GM06990 (cell line): ENCODE measurements at regions not wholly inside any gene's neighbourhood (a gene's known extent, or its start where the extent isn't known, plus 50 kb on each side); places are given as distances from the start of the nearest gene placed in this dataset.

Source experiments
- DNase-seq: peaks from one replicate; pipeline ENCODE4 v3.0.0-alpha.2; 2011; ENCODE audit not compliant: insufficient read length; ENCODE audit errors: extremely low read depth
- H3K27me3 ChIP-seq: replicated peaks from 2 replicates; pipeline ENCODE4 v1.6.0; 2011; ENCODE audit warnings: low read length; ENCODE audit not compliant: control insufficient read depth, insufficient read depth
- H3K36me3 ChIP-seq: 2 replicates; pipeline ENCODE4 v1.5.1; 2011; ENCODE audit warnings: low read length; ENCODE audit not compliant: control insufficient read depth, insufficient read depth
- H3K4me3 ChIP-seq: replicated peaks from 2 replicates; pipeline ENCODE4 v1.5.1; 2011; ENCODE audit warnings: low read depth, mild to moderate bottlenecking, control low read depth, low read length
- TF ChIP-seq, protein P1 (sequence below): IDR thresholded peaks from 2 replicates; pipeline ENCODE4 v1.5.1; 2011; ENCODE audit warnings: low read length, control low read depth, mild to moderate bottlenecking, inconsistent platforms; ENCODE audit not compliant: insufficient read depth, poor library complexity, severe bottlenecking

DNA sequence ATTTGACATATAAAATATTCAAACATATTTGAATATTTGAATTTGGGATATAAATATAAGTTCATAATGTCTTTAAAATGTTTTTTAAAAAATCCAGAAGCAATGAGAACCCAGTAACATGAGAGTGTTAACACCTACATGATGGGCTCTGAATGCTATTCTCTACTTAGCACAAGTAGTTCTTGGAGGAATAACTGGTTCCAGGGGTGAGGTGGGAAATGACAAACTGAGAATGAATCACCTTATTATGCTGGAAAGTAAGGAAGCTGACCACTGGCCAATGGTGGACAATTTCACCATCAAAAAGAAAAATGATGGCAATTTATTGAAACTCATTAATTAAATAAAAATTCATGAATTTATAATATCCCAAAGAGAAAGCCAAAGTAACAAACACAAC lies 79.6 kb upstream of the NABP1 start:
- H3K27me3 ChIP-seq, result no peaks in the 10 kb centered on the region
- no peak for DNase-seq
- H3K36me3 ChIP-seq, result no peaks in the 10 kb centered on the region
- no peak overlapping the region for H3K4me3 ChIP-seq
- TF ChIP-seq, protein P1, sequence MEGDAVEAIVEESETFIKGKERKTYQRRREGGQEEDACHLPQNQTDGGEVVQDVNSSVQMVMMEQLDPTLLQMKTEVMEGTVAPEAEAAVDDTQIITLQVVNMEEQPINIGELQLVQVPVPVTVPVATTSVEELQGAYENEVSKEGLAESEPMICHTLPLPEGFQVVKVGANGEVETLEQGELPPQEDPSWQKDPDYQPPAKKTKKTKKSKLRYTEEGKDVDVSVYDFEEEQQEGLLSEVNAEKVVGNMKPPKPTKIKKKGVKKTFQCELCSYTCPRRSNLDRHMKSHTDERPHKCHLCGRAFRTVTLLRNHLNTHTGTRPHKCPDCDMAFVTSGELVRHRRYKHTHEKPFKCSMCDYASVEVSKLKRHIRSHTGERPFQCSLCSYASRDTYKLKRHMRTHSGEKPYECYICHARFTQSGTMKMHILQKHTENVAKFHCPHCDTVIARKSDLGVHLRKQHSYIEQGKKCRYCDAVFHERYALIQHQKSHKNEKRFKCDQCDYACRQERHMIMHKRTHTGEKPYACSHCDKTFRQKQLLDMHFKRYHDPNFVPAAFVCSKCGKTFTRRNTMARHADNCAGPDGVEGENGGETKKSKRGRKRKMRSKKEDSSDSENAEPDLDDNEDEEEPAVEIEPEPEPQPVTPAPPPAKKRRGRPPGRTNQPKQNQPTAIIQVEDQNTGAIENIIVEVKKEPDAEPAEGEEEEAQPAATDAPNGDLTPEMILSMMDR, result no peak

- Histone ChIP-seq H3K27me3 (no peaks in the 10 kb centered on the region), H3K36me3 (no peaks in the 10 kb centered on the region), H3K4me3 (no peak overlapping the region)
- TF ChIP-seq, protein P1, result no peak
- no peak for DNase-seq
Measured at GRCh38 chr2:191601060-191601459, 76.9 kb upstream of the NABP1 start.

GRCh38 chr2:191604154-191604553 lies 73.8 kb upstream of the NABP1 start:
- Histone ChIP-seq H3K4me3 (no peak overlapping the region), H3K27me3 (no peaks in the 10 kb centered on the region), H3K36me3 (no peaks in the 10 kb centered on the region)
- TF ChIP-seq, protein P1, result no peak
- no peak for DNase-seq

DNA sequence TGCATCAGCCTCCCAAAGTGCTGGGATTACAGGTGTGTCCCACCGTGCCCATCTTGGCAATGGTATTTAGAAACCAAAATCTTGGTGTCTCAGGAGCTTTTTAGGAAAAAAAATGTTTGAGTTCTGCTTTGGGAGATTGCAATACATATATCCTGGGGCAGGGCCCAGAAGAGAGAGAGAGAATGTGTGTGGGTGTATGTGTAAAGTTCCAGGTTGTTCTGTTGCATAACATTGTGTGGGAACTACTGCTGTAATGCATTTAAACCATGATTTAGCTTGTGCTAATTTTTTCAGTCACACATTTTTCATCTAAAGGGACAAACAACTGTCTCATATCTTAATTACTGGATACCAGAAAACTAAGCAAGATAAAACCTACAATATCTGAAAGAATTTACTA lies 70.8 kb upstream of the NABP1 start:
- H3K27me3 ChIP-seq, result no peaks in the 10 kb centered on the region
- DNase-seq, result no peak
- H3K36me3 ChIP-seq, result no peaks in the 10 kb centered on the region
- no peak overlapping the region for H3K4me3 ChIP-seq
- TF ChIP-seq, protein P1, result no peak

DNA sequence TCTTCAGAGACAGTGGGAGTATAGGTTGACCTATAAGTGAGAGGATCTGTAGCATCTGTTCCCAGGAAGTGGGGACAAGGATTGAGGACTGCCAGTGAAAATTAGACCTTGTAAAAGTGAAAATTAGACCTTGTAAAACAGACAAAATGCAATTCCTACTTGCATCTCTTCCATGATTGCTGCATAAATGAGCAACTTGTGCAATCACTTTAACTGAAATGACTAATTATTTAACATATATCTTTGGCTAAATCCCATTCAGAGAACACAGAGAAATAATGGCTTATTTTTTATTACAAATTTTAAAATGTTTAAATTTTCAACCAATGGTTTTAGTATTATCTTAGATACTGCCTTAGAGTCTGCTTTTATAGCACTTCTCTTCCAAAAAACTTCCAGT lies 67.2 kb upstream of the NABP1 start:
- no peak overlapping the region for H3K4me3 ChIP-seq
- no peaks in the 10 kb centered on the region for H3K36me3 ChIP-seq
- no peak for DNase-seq
- no peaks in the 10 kb centered on the region for H3K27me3 ChIP-seq
- TF ChIP-seq, protein P1, result no peak

GRCh38 chr2:191611614-191612013 lies 66.3 kb upstream of the NABP1 start:
- H3K4me3 ChIP-seq, result no peak overlapping the region
- no peaks in the 10 kb centered on the region for H3K36me3 ChIP-seq
- TF ChIP-seq, protein P1, result no peak
- H3K27me3 ChIP-seq, result no peaks in the 10 kb centered on the region
- peak; percentile 47 for DNase-seq
